ENCODE measurements at regions not wholly inside any gene's neighbourhood (a gene's known extent, or its start where the extent isn't known, plus 50 kb on each side); places are given as distances from the start of the nearest gene placed in this dataset.

DNA sequence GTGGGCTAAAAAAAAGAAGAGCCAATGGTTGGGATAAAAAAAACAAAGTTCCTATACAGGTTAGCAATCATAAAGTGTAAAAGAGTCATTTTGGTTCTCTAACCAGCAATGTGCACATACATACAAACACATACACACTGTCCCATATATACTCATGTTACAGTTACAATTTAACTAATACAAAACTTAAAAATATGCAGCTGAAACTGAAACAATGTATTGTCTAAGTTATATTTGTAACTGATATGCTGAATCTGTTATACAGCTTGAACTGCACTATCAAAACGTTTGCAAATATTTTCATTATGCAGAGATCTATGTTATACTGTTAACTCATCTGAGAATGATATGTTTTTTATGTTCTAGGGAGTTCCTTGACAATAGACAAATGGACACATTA, 173.7 kb downstream of the KLF12 start:
- Histone ChIP-seq H3K4me3 (no peak overlapping the region), H3K36me3 (no peaks in the 10 kb centered on the region), H3K27me3 (no peaks in the 10 kb centered on the region), H3K9me3 (no peaks in the 10 kb centered on the region), H3K27ac (no peak overlapping the region), H3K4me1 (peaks cover 0 to 42% (median 10%) of the 10 kb centered on the region in 4 donors)
- intact Hi-C loops (cut with DNase I; ENCODE audit: low total_unique reads), result no loop called here
- DNase-seq, result no peak
- TF ChIP-seq, protein P1, sequence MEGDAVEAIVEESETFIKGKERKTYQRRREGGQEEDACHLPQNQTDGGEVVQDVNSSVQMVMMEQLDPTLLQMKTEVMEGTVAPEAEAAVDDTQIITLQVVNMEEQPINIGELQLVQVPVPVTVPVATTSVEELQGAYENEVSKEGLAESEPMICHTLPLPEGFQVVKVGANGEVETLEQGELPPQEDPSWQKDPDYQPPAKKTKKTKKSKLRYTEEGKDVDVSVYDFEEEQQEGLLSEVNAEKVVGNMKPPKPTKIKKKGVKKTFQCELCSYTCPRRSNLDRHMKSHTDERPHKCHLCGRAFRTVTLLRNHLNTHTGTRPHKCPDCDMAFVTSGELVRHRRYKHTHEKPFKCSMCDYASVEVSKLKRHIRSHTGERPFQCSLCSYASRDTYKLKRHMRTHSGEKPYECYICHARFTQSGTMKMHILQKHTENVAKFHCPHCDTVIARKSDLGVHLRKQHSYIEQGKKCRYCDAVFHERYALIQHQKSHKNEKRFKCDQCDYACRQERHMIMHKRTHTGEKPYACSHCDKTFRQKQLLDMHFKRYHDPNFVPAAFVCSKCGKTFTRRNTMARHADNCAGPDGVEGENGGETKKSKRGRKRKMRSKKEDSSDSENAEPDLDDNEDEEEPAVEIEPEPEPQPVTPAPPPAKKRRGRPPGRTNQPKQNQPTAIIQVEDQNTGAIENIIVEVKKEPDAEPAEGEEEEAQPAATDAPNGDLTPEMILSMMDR (IDR thresholded peaks at IDR 0.05), result no peak

DNA sequence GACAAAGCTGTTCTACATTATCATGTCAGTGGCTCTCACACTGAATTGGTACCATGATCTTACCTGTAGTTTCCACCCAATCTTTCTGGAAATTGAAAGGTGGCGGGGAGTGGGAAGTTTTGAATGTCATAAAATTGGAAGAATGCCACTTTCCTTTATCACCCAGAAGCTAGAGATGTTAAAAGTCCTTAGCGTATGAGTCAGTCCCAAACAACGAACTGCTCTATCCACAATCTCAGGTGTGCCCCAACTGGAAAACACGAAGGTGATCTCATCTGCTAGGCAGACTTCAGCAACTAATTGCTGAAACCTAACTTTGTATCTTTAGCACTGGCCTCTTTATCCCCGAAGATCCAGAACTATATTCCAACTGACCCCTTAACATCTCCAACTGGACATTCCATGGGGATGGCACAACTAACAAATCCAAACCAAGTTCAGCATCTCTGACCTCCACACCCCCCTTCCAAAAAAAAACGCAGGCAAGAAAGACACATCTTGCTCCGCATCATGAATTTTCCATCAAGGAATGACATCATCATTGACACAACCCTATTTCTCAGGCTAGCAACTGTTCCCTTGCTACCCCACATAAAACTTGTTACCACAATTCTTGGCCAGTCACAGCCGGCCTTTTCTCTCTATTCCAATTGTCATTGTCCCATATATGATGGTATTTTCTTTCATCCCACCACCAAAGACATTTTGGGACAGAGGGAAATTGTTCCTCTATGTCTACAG, 175.4 kb downstream of the KLF12 start:
- intact Hi-C loops (cut with DNase I; ENCODE audit: low total_unique reads), result no loop called here
- no peaks in the 10 kb centered on the region for H3K27me3 ChIP-seq
- H3K27ac ChIP-seq, result no peak overlapping the region
- DNase-seq, result no peak
- H3K36me3 ChIP-seq, result no peaks in the 10 kb centered on the region
- no peak overlapping the region for H3K4me3 ChIP-seq
- TF ChIP-seq, protein P1 (IDR thresholded peaks at IDR 0.05), result no peak
- peaks cover 0 to 38% (median 8%) of the 10 kb centered on the region in 4 donors for H3K4me1 ChIP-seq
- no peaks in the 10 kb centered on the region for H3K9me3 ChIP-seq

DNA sequence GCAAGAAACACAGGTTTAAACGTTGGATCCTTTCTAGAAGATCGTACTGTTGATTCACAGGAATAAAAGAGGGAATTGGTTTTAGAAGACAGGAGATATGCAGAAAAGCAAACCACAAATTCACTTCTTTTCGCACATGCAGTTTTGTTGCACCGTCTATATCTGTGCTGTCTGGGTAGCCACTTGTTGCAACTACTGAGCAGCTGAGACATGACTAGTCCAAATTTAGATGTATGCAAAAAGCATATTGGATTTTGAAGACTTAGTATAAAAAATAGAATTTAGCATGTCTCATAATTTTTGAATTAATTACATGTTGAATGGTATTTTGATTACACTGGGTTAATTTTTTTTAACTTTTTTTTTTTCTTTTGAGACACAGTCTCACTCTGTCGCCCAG, 176.3 kb downstream of the KLF12 start:
- Histone ChIP-seq H3K27ac (no peak overlapping the region), H3K4me1 (peaks cover 0 to 38% (median 8%) of the 10 kb centered on the region in 4 donors), H3K9me3 (no peaks in the 10 kb centered on the region), H3K36me3 (no peaks in the 10 kb centered on the region), H3K27me3 (no peaks in the 10 kb centered on the region), H3K4me3 (no peak overlapping the region)
- TF ChIP-seq, protein P1 (IDR thresholded peaks at IDR 0.05), result no peak
- intact Hi-C loops (cut with DNase I; ENCODE audit: low total_unique reads), result no loop called here
- no peak for DNase-seq

DNA sequence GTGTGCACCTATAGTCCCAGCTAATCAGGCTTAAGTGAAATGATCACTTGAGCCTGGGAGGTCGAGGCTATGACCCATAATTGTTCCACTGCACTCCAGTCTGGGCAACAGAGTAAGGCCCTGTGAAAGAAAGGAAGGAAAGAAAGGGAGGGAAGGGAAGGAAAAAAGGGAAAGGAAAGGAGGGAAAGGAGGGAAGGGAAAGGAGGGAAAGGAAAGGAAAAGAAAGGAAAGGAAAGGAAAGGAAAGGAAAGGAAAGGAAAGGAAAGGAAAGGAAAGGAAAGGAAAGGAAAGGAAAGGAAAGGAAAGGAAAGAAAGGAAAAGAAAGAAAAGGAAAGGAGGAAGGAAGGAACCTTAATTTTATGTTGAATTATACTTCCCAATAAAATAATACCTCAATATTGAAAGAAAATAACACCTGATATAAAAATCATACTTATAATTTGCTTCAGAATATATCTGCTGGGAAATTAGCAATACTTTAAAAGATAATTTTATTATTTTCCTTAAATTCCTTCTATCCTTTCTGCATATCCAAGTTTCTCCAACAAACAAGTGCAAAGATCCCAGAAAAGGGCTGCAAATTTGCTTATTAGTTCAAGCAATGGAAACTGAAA, 177.3 kb downstream of the KLF12 start:
- TF ChIP-seq, protein P1 (IDR thresholded peaks at IDR 0.05), result no peak
- H3K36me3 ChIP-seq, result no peaks in the 10 kb centered on the region
- H3K27me3 ChIP-seq, result no peaks in the 10 kb centered on the region
- H3K9me3 ChIP-seq, result no peaks in the 10 kb centered on the region
- no peak for DNase-seq
- no peak overlapping the region for H3K27ac ChIP-seq
- no peak overlapping the region for H3K4me3 ChIP-seq
- H3K4me1 ChIP-seq, result peaks cover 0 to 38% (median 8%) of the 10 kb centered on the region in 4 donors
- intact Hi-C loops (cut with DNase I; ENCODE audit: low total_unique reads), result no loop called here

DNA sequence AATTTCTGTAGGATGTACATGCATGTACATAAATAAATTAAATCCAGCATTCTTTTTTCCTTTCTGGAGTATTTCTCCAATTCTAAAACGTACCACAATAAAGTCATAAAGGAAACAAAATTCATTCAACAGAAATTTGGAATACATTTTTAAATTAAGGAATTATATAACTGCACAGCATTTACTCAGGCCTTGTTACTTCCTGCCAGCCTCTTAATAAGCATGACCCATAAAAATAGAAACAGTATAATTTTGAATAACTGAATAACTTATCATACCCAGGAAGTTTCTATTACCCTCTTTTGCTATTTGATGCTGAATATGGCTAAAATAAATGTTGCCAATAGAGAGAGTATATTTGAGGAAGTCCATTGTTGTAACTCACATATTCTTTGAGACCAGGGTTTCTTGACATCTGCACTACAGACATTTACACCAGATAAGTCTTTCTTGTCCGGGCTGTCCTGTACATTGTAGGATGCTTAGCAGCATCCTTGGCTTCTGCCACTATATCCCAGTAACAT, 178.2 kb downstream of the KLF12 start:
- intact Hi-C loops (cut with DNase I; ENCODE audit: low total_unique reads), result no loop called here
- peaks cover 0 to 31% (median 6%) of the 10 kb centered on the region in 4 donors for H3K4me1 ChIP-seq
- TF ChIP-seq, protein P1 (IDR thresholded peaks at IDR 0.05), result no peak

More for the DNA sequence above, 178.2 kb downstream of the KLF12 start:
- Histone ChIP-seq H3K27ac (no peak overlapping the region), H3K9me3 (no peaks in the 10 kb centered on the region), H3K36me3 (no peaks in the 10 kb centered on the region), H3K27me3 (no peaks in the 10 kb centered on the region), H3K4me3 (no peak overlapping the region)
- no peak for DNase-seq

Measured in tibial artery (tissue), 4 donors.